ELF-1 (cell line): ENCODE measurements at regions not wholly inside any gene's neighbourhood (a gene's known extent, or its start where the extent isn't known, plus 50 kb on each side); places are given as distances from the start of the nearest gene placed in this dataset.

Experiments
- DNase-seq: peaks from one replicate; pipeline ENCODE4 v3.0.0-alpha.2; 2016; ENCODE audit warnings: low read depth, low spot score

GRCh38 chr3:80978216-80978969 is 783.1 kb downstream of the GBE1 start:
- DNase-seq, result no peak

- DNase-seq, result no peak
These were observed 791.2 kb downstream of the GBE1 start for GRCh38 chr3:80970292-80970691.

DNA sequence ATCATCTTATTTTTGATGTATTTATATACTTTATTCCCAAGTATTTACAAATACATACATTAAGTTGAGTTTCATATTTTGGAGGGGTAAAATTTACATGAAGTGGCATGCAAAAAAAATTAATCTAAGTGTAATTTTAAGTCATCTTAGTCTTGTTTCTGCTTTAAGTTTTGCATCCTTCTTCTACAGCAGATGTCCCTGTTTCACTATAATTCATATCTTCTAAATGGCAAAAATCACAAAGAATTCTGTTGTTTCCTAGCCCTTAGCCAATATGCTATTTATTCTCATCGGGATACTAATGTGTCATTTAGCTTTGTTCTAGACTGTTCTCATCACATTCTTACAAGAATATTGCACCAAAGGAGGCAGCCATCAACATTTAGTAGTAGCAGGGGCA is 831.9 kb downstream of the GBE1 start:
- DNase-seq, result no peak

DNA sequence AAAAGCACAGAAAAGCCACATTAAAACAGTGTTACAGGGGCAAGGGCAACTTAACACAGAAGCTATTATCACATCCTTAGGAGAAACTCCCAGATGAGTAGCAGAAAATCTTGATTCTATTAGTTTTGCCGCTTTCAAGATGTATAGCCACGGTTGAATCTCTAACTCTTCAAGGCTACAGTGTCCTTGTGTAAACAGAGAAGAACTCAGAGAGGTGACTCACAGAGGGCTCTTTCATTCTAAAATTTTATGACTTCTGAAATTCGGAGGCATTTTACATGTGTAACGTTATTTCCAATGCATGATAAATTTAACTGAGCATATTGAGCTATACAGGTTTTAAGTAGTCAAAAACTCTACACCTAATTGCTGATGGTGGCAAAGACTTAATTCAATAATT is 846.6 kb downstream of the GBE1 start:
- DNase-seq, result no peak

- no peak for DNase-seq
These were observed 863.2 kb downstream of the GBE1 start for GRCh38 chr3:80898211-80898610.

- peak; percentile 59 for DNase-seq
These were observed 864.4 kb downstream of the GBE1 start for GRCh38 chr3:80897005-80897404.

- no peak for DNase-seq
These were observed 870.9 kb downstream of the GBE1 start for GRCh38 chr3:80890571-80890970.

- no peak for DNase-seq
These were observed 871.9 kb downstream of the GBE1 start for GRCh38 chr3:80889535-80889934.

DNA sequence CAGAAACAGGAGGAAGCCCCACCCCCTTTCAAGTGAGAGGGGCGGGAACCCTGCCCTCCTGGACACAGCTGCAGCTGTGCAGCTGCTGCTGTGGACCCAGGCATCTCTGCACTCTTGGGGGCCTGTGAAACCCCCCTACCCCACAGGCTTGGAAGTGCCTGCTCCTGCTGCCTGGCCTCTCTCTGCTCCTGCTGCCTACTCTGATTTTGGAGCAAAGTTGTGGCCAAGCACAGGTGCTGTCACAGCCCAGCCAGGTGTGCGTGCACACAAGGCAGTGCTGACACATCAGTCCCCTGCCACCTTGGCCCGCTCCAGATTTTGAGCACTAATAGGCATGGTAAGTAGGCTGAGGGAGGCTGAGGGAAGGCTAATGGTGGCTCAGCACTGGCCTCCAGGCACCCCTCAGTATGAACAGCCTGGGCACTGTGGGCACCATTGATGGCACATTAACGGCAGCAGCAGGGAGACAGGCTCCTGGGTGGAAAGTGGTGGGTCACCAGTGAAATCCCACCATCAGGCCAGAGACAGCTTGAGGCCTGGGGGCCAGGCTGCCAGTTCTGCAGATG is 890.9 kb downstream of the GBE1 start:
- DNase-seq, result no peak

DNA sequence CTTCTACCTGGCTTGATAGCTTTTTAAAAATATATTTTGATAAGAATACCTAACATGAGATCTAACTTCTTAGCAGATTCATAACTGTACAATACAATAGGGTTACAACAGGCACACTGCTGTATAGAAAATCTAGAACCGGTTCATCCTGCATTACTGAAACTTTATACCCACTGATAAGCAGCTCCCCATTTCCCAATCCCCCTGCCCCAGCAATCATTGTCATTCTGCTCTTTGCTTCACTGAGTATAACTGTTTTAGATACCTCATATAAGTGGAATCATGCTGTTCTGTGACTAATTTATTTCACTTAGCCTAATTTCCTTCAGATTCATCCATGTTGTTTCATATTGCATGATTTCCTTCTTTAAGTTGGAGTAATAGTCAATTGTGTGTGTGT is 906.0 kb downstream of the GBE1 start:
- no peak for DNase-seq

- no peak for DNase-seq
These were observed 925.0 kb downstream of the GBE1 start for GRCh38 chr3:80836395-80836794.

DNA sequence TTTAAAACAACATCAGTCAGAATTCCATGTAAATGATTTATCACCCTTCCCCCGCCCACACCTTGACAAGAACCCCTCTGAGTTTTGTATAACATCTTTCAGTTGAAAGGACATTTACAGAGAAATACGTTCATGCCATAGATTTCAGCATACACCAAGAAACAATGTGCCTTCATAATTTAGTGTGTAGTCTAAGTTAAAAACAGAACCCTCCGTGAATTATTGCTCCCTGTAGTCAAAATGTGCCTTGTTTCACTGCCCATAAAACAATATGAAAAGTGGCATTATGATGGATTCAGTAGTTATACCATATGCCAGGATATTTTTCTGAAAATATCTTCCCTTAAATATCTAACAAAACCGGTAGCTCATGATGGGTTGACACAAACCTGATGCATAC is 953.9 kb downstream of the GBE1 start:
- DNase-seq, result no peak

DNA sequence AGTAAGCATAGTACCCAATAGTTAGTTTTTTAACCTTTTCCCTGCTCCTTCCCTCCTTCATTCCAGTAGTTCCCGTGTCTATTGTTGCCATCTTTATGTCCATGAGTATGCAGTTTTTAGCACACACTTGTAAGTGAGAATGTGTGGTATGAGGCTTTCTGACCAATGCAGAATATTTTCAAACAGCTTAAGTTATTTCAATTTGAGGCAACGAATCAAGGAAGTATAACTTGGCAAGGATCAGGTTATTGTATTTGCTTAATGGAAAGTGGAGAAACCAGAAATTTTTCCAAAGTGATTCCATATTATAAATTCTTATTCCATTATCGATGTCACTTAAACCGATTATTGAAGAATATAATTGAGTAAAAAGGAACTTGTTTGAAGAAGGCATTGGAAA is 954.8 kb downstream of the GBE1 start:
- no peak for DNase-seq

- no peak for DNase-seq
These were observed 972.5 kb downstream of the GBE1 start for GRCh38 chr3:80788914-80789313.

DNA sequence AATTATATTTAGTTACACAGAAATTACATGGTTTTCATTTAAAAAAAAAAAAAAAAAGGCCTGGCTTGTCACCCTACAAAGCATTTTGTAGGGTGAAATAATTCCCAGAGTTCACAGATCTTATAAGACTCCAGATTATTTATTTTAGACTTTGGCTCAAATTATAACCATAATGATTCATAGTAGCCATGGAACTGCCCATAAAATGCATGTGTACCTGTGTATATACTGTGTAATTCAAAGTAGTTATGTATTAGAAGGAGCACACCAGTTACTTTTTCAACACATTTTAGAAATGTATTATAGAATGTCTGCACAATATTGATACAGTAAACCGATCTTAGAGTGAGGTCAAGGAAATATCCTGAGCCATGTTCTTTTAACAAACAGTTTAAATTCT is 975.6 kb downstream of the GBE1 start:
- no peak for DNase-seq

DNA sequence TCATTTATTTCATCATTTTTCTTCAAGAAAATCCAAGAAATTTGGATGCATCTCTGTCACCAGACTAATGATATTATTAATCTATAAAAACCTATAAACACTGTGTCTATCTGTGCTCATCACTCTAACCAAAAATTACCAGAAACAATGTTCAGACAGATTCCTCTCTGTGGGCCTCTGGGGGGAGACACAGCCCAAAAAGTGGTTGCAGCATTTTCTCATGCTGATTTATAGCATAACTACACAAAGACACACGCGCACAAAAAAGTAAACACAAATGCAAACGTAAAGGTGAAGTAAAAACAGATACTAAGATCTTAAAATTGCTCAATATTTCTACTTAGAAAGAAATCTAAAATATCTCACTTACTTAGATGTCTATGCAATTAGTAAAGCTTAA is 976.0 kb downstream of the GBE1 start:
- no peak for DNase-seq

- peak; percentile 52 for DNase-seq
These were observed 990.4 kb downstream of the GBE1 start for GRCh38 chr3:80771085-80771484.

DNA sequence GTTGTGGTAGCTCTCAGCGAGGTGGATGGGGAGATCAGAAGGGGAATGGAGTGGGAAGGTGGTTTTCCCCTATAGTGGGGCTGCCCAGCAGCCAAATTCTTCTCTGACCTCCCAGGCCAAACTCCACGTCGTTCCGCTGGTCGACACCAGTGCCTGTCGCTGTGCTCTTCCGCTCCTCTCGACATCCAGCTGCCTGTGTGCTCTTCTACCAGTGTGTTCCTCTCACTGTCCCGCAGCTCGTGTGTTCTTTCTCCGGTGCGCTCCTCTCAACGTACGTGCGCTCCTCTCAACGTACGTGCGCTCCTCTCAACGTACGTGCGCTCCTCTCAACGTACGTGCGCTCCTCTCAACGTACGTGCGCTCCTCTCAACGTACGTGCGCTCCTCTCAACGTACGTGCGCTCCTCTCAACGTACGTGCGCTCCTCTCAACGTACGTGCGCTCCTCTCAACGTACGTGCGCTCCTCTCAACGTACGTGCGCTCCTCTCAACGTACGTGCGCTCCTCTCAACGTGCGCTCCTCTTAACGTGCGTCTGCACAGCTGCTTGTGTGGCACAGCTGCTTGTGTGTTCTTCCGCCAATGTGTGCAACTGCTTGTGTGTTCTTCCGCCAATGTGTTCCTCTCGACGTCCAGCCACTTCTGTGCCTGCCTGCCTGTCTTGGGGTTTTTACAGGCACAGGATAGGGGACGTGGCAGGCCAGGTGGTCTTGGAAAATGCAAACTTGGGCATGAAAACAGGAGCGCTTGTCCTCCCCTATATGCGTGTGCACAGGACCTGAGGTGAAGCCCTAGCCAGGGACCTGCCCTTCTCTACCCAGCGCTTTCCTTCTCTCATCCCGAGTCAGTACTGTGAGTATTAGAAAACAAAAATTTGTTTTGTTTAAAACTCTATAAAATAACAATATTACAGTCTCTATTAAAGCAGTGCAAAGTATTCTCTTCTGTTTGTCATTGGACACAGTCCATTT is 991.1 kb downstream of the GBE1 start:
- peak; percentile 85 for DNase-seq

DNA sequence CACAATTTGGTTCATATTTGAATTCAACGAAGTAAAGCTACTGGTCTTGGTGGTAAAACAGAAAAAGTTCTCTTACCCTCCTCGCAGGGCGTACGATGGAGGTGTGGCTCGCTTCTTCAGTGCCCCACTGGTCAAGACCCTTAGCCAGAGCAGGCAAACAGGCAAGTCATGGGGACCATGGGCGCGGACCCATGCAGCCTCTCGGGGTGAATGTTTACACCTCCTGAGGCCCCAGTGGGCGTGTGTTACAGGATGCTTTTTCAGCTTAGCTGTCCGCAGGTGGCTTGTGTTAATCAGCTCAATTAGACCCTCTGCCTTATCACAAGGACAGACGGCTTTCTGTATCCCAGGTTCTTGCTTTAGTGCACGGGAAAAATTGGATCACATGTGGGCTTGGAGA is 991.8 kb downstream of the GBE1 start:
- no peak for DNase-seq

- DNase-seq, result no peak
These were observed 993.8 kb downstream of the GBE1 start for GRCh38 chr3:80767604-80768003.

- no peak for DNase-seq
These were observed 987.2 kb upstream of the ROBO1 start for GRCh38 chr3:80754969-80755368.

- no peak for DNase-seq
These were observed 985.2 kb upstream of the ROBO1 start for GRCh38 chr3:80753021-80753420.

GRCh38 chr3:80750637-80751036 is 982.8 kb upstream of the ROBO1 start:
- no peak for DNase-seq
